Neural progenitor cell (in vitro differentiated cells): ENCODE measurements at regions not wholly inside any gene's neighbourhood (a gene's known extent, or its start where the extent isn't known, plus 50 kb on each side); places are given as distances from the start of the nearest gene placed in this dataset.

ENCODE experiments used
- DNase-seq: peaks from one replicate; pipeline ENCODE4 v3.0.0-alpha.2; 2016; ENCODE audit warnings: low spot score
- H2AFZ ChIP-seq: fragments of 200-600 bp; sonication (generic); replicated peaks from 2 replicates; pipeline ENCODE4 v1.6.1; 2016; ENCODE audit warnings: antibody characterized with exemption
- H3F3A ChIP-seq: fragments of 200-600 bp; sonication (generic); 2 replicates; pipeline ENCODE4 v1.6.1; 2016; ENCODE audit warnings: antibody characterized with exemption, low read depth
- H3K27ac ChIP-seq: fragments of 200-600 bp; sonication (generic); 2 replicates; pipeline ENCODE4 v1.5.1; 2016; ENCODE audit warnings: mild to moderate bottlenecking
- H3K27me3 ChIP-seq: fragments of 200-600 bp; sonication (generic); 2 replicates; pipeline ENCODE4 v1.6.1; 2016; ENCODE audit warnings: mild to moderate bottlenecking, moderate library complexity
- H3K36me3 ChIP-seq: fragments of 200-600 bp; sonication (generic); 2 replicates; pipeline ENCODE4 v1.5.1; 2016
- H3K4me1 ChIP-seq: fragments of 200-600 bp; sonication (generic); 2 replicates; pipeline ENCODE4 v1.6.1; 2016; ENCODE audit warnings: mixed run types
- H3K4me2 ChIP-seq: fragments of 200-600 bp; sonication (generic); 2 replicates; pipeline ENCODE4 v1.6.1; 2016
- H3K4me3 ChIP-seq: fragments of 200-600 bp; sonication (generic); 2 replicates; pipeline ENCODE4 v1.5.1; 2016
- H3K79me2 ChIP-seq: fragments of 200-600 bp; sonication (generic); 2 replicates; pipeline ENCODE4 v1.6.1; 2016; ENCODE audit warnings: low read depth
- H3K9ac ChIP-seq: fragments of 200-600 bp; sonication (generic); 2 replicates; pipeline ENCODE4 v1.6.1; 2016
- H3K9me3 ChIP-seq: fragments of 200-600 bp; sonication (generic); 2 replicates; pipeline ENCODE4 v1.5.1; 2016; ENCODE audit warnings: low read depth
- H4K20me1 ChIP-seq: fragments of 200-600 bp; sonication (generic); 2 replicates; pipeline ENCODE4 v1.6.1; 2016; ENCODE audit warnings: low read depth
- H3K27ac Mint-ChIP-seq: 3 replicates; pipeline ENCODE4 v1.8.0; 2021; ENCODE audit warnings: mixed read lengths
- H3K27me3 Mint-ChIP-seq: 2 replicates; pipeline ENCODE4 v1.8.0; 2022; ENCODE audit warnings: low read depth, mild to moderate bottlenecking, inconsistent platforms, moderate library complexity, mixed read lengths; ENCODE audit not compliant: insufficient read depth
- H3K36me3 Mint-ChIP-seq: 3 replicates; pipeline ENCODE4 v1.8.0; 2021; ENCODE audit warnings: mixed read lengths
- H3K4me1 Mint-ChIP-seq: 3 replicates; pipeline ENCODE4 v1.8.0; 2021; ENCODE audit warnings: mixed read lengths
- H3K4me3 Mint-ChIP-seq: 3 replicates; pipeline ENCODE4 v1.8.0; 2021; ENCODE audit warnings: mild to moderate bottlenecking, moderate library complexity, mixed read lengths
- H3K9me3 Mint-ChIP-seq: 3 replicates; pipeline ENCODE4 v1.8.0; 2020; ENCODE audit warnings: mixed read lengths
- CTCF ChIP-seq: fragments of 200-600 bp; sonication (generic); IDR thresholded peaks from 2 replicates; pipeline ENCODE4 v1.5.1; 2017; ENCODE audit warnings: antibody characterized with exemption, mild to moderate bottlenecking
- EZH2 ChIP-seq: fragments of 200-600 bp; sonication (generic); IDR thresholded peaks from 2 replicates; pipeline ENCODE4 v1.6.1; 2017; ENCODE audit warnings: antibody characterized with exemption, mild to moderate bottlenecking, moderate library complexity
- EZH2phosphoT487 ChIP-seq: fragments of 200-600 bp; sonication (generic); IDR thresholded peaks from 2 replicates; pipeline ENCODE4 v1.6.1; 2017; ENCODE audit warnings: antibody characterized with exemption

DNA sequence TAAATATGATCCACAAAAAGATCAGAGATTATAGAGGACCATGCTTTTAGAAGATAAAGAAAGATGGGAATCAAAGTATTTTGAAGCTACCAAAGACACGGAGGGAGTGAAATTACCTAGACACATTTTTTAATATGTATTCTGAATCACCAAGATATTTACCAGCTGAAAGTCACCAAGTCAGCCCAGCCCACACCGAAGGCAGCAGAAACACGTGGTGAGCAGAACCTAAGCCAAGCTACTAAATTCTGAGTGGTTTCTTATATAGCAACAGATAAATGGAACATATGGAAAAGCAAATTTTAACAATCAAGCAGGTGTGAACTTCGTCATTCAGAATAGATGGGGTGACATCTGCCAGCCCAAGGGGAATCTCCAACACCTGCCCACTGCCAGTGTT is 134.7 kb upstream of the AKR1E2 start:
- no peaks in the 10 kb centered on the region for H3K4me1 ChIP-seq
- H3K36me3 Mint-ChIP-seq = no peaks in the 10 kb centered on the region
- H3K9me3 Mint-ChIP-seq = peaks cover 4% of the 10 kb centered on the region
- H3F3A ChIP-seq = no peaks in the 10 kb centered on the region
- no peak overlapping the region for H3K27ac Mint-ChIP-seq
- no peak overlapping the region for H3K4me3 ChIP-seq
- H3K9ac ChIP-seq = no peak overlapping the region
- H3K27me3 ChIP-seq = no peaks in the 10 kb centered on the region
- no peak overlapping the region for H3K4me3 Mint-ChIP-seq
- H3K79me2 ChIP-seq = no peaks in the 10 kb centered on the region
- no peaks in the 10 kb centered on the region for H3K9me3 ChIP-seq
- no peaks in the 10 kb centered on the region for H4K20me1 ChIP-seq
- no peak overlapping the region for H3K27ac ChIP-seq
- H3K4me1 Mint-ChIP-seq = no peaks in the 10 kb centered on the region
- no peak for TF ChIP-seq EZH2
- TF ChIP-seq EZH2phosphoT487 = no peak
- no peak for TF ChIP-seq CTCF
- H3K4me2 ChIP-seq = no peak overlapping the region
- no peak overlapping the region for H2AFZ ChIP-seq
- no peaks in the 10 kb centered on the region for H3K36me3 ChIP-seq
- H3K27me3 Mint-ChIP-seq = no peaks in the 10 kb centered on the region
- no peak for DNase-seq

DNA sequence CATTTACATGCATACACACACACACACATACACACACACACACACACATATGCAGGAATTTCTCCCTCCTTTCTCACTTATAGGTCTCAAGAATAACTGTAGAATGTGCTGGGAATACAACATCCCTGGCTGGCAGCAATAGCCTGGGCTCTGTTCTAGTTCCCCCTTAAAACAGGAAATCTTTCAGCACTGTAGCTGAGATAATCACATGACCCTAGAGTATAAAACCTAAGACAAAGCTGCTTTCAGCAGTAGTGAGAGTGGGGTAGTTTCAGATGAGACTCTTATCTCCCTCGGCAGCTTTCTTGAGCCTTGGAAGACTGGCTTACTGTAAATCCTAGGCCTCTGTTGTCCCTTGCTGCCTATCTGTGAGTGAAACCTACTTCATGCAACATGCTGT is 137.4 kb upstream of the AKR1E2 start:
- H4K20me1 ChIP-seq = no peaks in the 10 kb centered on the region
- no peak for DNase-seq
- Mint-ChIP-seq H3K27me3 (no peaks in the 10 kb centered on the region), H3K4me3 (no peak overlapping the region), H3K27ac (no peak overlapping the region), H3K36me3 (no peaks in the 10 kb centered on the region), H3K9me3 (peaks cover 4% of the 10 kb centered on the region), H3K4me1 (peaks cover 6% of the 10 kb centered on the region)
- H3K27ac ChIP-seq = no peak overlapping the region
- no peaks in the 10 kb centered on the region for H3K36me3 ChIP-seq
- H3K27me3 ChIP-seq = no peaks in the 10 kb centered on the region
- no peaks in the 10 kb centered on the region for H3F3A ChIP-seq
- no peak for TF ChIP-seq CTCF
- no peak for TF ChIP-seq EZH2
- TF ChIP-seq EZH2phosphoT487 = no peak
- no peak overlapping the region for H3K4me3 ChIP-seq
- H3K4me1 ChIP-seq = no peaks in the 10 kb centered on the region
- peak overlapping the region; percentile 61 for H2AFZ ChIP-seq
- H3K79me2 ChIP-seq = no peaks in the 10 kb centered on the region
- no peak overlapping the region for H3K9ac ChIP-seq
- no peaks in the 10 kb centered on the region for H3K9me3 ChIP-seq
- H3K4me2 ChIP-seq = no peak overlapping the region

DNA sequence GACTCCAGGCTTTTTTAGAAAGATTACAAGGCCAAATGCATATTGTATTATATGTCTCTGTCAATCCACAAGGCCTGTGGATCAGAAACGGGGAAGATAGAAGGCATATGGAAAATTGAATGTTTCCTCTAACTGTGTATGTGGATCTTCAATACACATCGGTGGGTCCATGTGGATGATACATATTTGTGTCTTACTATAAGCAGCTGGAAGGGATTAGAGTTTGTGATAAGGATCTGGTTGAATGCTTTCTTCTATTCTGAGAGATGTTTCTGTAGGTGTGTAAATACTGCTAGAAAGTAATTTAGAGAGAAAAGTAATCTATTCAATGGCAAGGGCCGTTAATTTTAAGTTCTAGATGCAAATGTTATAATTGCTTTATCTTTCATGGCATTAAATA is 137.8 kb upstream of the AKR1E2 start:
- Histone ChIP-seq H3K9me3 (no peaks in the 10 kb centered on the region), H2AFZ (no peak overlapping the region), H3K4me1 (no peaks in the 10 kb centered on the region), H3K27ac (no peak overlapping the region), H3K9ac (no peak overlapping the region), H3K4me2 (no peak overlapping the region), H3K79me2 (no peaks in the 10 kb centered on the region), H3K4me3 (no peak overlapping the region), H3F3A (no peaks in the 10 kb centered on the region), H3K27me3 (no peaks in the 10 kb centered on the region), H3K36me3 (no peaks in the 10 kb centered on the region), H4K20me1 (no peaks in the 10 kb centered on the region)
- DNase-seq = no peak
- H3K4me3 Mint-ChIP-seq = no peak overlapping the region
- peaks cover 4% of the 10 kb centered on the region for H3K9me3 Mint-ChIP-seq
- H3K36me3 Mint-ChIP-seq = no peaks in the 10 kb centered on the region
- H3K4me1 Mint-ChIP-seq = peaks cover 6% of the 10 kb centered on the region
- TF ChIP-seq EZH2 (no peak), EZH2phosphoT487 (no peak)
- no peak overlapping the region for H3K27ac Mint-ChIP-seq
- H3K27me3 Mint-ChIP-seq = no peaks in the 10 kb centered on the region

DNA sequence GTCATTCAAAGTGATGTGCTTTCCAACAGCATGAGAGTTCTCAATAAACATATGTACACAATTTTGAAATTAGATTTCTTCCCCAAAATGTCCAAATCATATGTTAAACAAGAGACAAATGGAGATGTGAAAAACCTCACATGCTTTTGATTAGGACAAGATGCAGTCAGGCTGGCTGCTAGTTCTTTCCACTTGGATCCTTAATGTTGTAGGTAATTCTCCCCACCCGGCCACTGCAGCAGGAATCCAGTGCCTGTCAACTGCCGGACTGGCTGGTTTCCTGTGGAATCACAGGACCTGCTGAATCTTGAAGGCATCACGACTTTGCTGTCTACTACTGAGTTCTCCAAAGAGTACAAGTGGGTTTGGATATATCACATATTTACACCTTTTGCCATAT is 138.6 kb upstream of the AKR1E2 start:
- no peaks in the 10 kb centered on the region for H3K9me3 ChIP-seq
- no peak overlapping the region for H3K9ac ChIP-seq
- no peaks in the 10 kb centered on the region for H3K36me3 ChIP-seq
- Mint-ChIP-seq H3K36me3 (no peaks in the 10 kb centered on the region), H3K9me3 (peaks cover 4% of the 10 kb centered on the region), H3K4me3 (no peak overlapping the region), H3K4me1 (peaks cover 6% of the 10 kb centered on the region), H3K27ac (no peak overlapping the region), H3K27me3 (no peaks in the 10 kb centered on the region)
- no peak overlapping the region for H2AFZ ChIP-seq
- DNase-seq = no peak
- TF ChIP-seq EZH2 (no peak), CTCF (no peak), EZH2phosphoT487 (no peak)
- H3K4me1 ChIP-seq = no peaks in the 10 kb centered on the region
- H3K4me3 ChIP-seq = no peak overlapping the region
- H4K20me1 ChIP-seq = no peaks in the 10 kb centered on the region
- no peak overlapping the region for H3K27ac ChIP-seq
- no peaks in the 10 kb centered on the region for H3F3A ChIP-seq
- no peaks in the 10 kb centered on the region for H3K27me3 ChIP-seq
- H3K4me2 ChIP-seq = no peak overlapping the region
- H3K79me2 ChIP-seq = no peaks in the 10 kb centered on the region
